Skeletal muscle tissue (tissue), 3 donors: ENCODE measurements at regions not wholly inside any gene's neighbourhood (a gene's known extent, or its start where the extent isn't known, plus 50 kb on each side); places are given as distances from the start of the nearest gene placed in this dataset.
A peak's percentile ranks its signal among the peaks of the same experiment; 100 is the strongest.

Experiments
- H3K27ac ChIP-seq: one replicate; pipeline ENCODE4 v1.7.0; 2013; ENCODE audit warnings: mild to moderate bottlenecking, low read depth, low read length, inconsistent platforms
- H3K27me3 ChIP-seq, 3 donors: one replicate each; pipeline ENCODE4 v1.7.0; 2013; ENCODE audit warnings: low read length in 3 of 3; ENCODE audit not compliant: control insufficient read depth in 3 of 3, insufficient read depth in 3 of 3
- H3K36me3 ChIP-seq, 3 donors: one replicate each; pipeline ENCODE4 v1.7.0; 2013; ENCODE audit warnings: low read length in 3 of 3; ENCODE audit not compliant: control insufficient read depth in 3 of 3, insufficient read depth in 3 of 3
- H3K4me1 ChIP-seq, 3 donors: one replicate each; pipeline ENCODE4 v1.7.0; 2013; ENCODE audit warnings: low read length in 3 of 3, mild to moderate bottlenecking in 3 of 3; ENCODE audit not compliant: control insufficient read depth in 3 of 3, insufficient read depth in 3 of 3
- H3K4me3 ChIP-seq, 3 donors: one replicate each; pipeline ENCODE4 v1.7.0; 2013; ENCODE audit warnings: low read length in 3 of 3
- H3K9ac ChIP-seq, 3 donors: one replicate each; pipeline ENCODE4 v1.7.0; 2013; ENCODE audit warnings: low read length in 3 of 3, mild to moderate bottlenecking in 3 of 3, moderate library complexity in 2 of 3, low read depth in 1 of 3
- H3K9me3 ChIP-seq, 3 donors: one replicate each; pipeline ENCODE4 v1.7.0; 2013; ENCODE audit warnings: low read length in 3 of 3; ENCODE audit not compliant: control insufficient read depth in 3 of 3
- donor health status: Osteomylitis.

DNA sequence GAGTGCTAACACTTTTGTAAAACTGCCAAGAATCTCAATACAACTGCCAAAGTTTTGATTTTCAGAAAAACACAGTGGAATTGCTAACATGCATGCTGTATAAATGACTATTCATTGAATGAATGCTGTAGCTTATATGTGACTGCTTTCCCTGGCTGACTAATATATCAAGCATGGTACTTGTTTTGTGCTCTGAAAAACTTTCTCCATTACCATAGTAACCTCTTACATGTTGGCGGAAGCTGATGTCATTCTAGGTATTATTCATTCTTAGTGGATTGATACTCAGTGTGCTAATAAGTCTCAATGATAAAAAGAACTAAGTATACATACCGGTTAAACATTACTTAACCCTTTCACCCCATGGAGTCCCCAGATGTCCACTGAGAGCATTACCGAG lies 166.1 kb upstream of the MYO16 start:
- Histone ChIP-seq H3K36me3 (no peaks in the 10 kb centered on the region), H3K4me1 (no peaks in the 10 kb centered on the region), H3K27me3 (no peaks in the 10 kb centered on the region), H3K27ac (no peak overlapping the region), H3K4me3 (no peak overlapping the region), H3K9ac (no peak overlapping the region), H3K9me3 (no peaks in the 10 kb centered on the region)

GRCh38 chr13:108470921-108471320 lies 158.5 kb upstream of the MYO16 start:
- H3K36me3 ChIP-seq, result no peaks in the 10 kb centered on the region
- H3K9me3 ChIP-seq, result no peaks in the 10 kb centered on the region
- no peak overlapping the region for H3K4me3 ChIP-seq
- H3K27me3 ChIP-seq, result no peaks in the 10 kb centered on the region
- H3K27ac ChIP-seq, result no peak overlapping the region
- H3K9ac ChIP-seq, result no peak overlapping the region
- no peaks in the 10 kb centered on the region for H3K4me1 ChIP-seq

DNA sequence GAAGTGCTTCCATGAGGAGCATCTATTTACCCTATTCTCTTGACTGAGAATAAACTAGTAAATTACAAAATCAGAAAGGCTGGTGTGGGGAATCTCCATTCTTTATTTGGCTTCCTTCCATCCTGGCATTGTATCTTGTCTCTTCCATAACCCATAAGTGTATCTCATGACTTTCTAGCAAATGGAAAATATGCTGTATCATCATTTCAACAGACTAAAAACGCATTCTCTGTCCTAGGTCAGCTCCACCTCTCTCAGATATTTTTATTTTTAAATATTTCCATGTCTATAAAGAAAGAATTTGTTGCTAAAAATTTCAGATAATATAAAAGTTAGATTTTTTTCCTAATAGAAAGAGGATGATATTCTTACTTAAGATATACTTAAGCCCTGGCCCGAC lies 154.2 kb upstream of the MYO16 start:
- H3K36me3 ChIP-seq, result no peaks in the 10 kb centered on the region
- no peak overlapping the region for H3K27ac ChIP-seq
- no peaks in the 10 kb centered on the region for H3K9me3 ChIP-seq
- H3K4me3 ChIP-seq, result no peak overlapping the region
- no peaks in the 10 kb centered on the region for H3K4me1 ChIP-seq
- no peaks in the 10 kb centered on the region for H3K27me3 ChIP-seq
- no peak overlapping the region for H3K9ac ChIP-seq

DNA sequence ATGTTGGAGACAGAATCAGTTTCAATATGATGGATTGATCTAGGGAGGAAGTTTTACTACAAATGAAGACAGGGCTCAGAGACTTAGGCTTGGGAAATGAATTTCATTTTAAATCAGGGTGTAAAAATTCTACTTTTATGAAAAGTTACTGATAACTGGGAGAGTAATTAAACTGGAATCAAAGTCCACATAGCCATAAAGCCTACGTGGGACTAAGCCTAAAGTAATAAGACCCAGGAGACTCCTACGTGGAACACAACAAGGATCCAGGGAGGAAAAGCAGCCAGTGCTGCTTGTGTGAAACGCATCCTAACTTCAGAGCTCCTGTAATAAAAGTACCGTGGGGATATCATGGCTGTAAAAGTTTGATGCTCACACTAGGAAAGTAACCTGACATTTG lies 152.0 kb upstream of the MYO16 start:
- Histone ChIP-seq H3K9ac (no peak overlapping the region), H3K9me3 (no peaks in the 10 kb centered on the region), H3K4me1 (no peaks in the 10 kb centered on the region), H3K27ac (no peak overlapping the region), H3K36me3 (no peaks in the 10 kb centered on the region), H3K4me3 (no peak overlapping the region), H3K27me3 (no peaks in the 10 kb centered on the region)

DNA sequence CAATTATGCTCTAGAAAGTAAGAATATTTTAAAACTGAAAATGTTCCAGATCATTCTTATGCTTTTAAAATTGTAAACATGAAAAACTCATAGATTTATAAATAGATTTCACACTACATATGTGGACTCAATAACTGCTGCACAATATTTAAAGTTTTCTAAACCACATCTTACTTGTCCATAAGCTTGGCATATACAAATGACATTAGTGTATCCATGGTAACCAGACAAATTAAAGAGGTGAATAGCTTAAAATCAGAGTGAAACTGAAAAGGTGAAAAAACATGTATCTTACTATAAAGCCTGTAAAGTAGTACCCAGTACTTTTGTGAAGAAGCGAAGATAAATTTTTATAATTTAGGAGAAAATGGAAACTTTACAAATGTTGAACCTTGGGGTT lies 151.2 kb upstream of the MYO16 start:
- Histone ChIP-seq H3K36me3 (no peaks in the 10 kb centered on the region), H3K27me3 (no peaks in the 10 kb centered on the region), H3K9me3 (no peaks in the 10 kb centered on the region), H3K4me3 (no peak overlapping the region), H3K9ac (no peak overlapping the region), H3K4me1 (no peaks in the 10 kb centered on the region), H3K27ac (no peak overlapping the region)

DNA sequence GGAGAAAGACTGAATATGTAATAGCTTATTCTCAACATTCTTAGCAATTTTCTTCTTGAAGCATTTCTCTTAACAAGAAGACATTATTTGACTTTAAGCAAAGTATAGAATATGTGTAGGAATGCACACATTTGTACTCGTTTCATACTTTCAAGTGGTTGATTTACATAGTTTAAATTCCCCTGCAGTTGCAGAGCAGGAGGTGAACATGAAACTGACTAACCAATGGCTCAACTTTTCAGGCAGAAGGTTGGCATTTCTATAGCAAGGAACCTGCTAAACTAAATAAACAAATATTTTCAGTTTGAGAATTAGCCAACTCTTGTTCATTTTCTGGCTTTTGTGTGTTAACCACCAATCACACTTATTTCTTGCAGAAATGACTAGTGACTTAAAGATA lies 145.4 kb upstream of the MYO16 start:
- no peak overlapping the region for H3K27ac ChIP-seq
- peaks cover 0 to 5% (median 2%) of the 10 kb centered on the region in 3 donors for H3K27me3 ChIP-seq
- H3K4me1 ChIP-seq, result no peaks in the 10 kb centered on the region
- H3K36me3 ChIP-seq, result no peaks in the 10 kb centered on the region
- H3K4me3 ChIP-seq, result no peak overlapping the region
- no peak overlapping the region for H3K9ac ChIP-seq
- H3K9me3 ChIP-seq, result peaks cover 0 to 2% (median 0%) of the 10 kb centered on the region in 3 donors

GRCh38 chr13:108486096-108486495 lies 143.3 kb upstream of the MYO16 start:
- Histone ChIP-seq H3K9me3 (peaks cover 0 to 2% (median 0%) of the 10 kb centered on the region in 3 donors), H3K9ac (no peak overlapping the region), H3K36me3 (no peaks in the 10 kb centered on the region), H3K4me1 (no peaks in the 10 kb centered on the region), H3K27ac (no peak overlapping the region), H3K4me3 (no peak overlapping the region), H3K27me3 (peaks cover 0 to 5% (median 2%) of the 10 kb centered on the region in 3 donors)

- H3K27me3 ChIP-seq, result peaks cover 18 to 25% (median 23%) of the 10 kb centered on the region in 3 donors
- no peak overlapping the region for H3K9ac ChIP-seq
- H3K9me3 ChIP-seq, result no peaks in the 10 kb centered on the region
- no peaks in the 10 kb centered on the region for H3K36me3 ChIP-seq
- no peak overlapping the region for H3K4me3 ChIP-seq
- H3K27ac ChIP-seq, result no peak overlapping the region
- H3K4me1 ChIP-seq, result peaks cover 0 to 9% (median 4%) of the 10 kb centered on the region in 3 donors
These were observed 134.3 kb upstream of the MYO16 start for GRCh38 chr13:108494991-108495645.

DNA sequence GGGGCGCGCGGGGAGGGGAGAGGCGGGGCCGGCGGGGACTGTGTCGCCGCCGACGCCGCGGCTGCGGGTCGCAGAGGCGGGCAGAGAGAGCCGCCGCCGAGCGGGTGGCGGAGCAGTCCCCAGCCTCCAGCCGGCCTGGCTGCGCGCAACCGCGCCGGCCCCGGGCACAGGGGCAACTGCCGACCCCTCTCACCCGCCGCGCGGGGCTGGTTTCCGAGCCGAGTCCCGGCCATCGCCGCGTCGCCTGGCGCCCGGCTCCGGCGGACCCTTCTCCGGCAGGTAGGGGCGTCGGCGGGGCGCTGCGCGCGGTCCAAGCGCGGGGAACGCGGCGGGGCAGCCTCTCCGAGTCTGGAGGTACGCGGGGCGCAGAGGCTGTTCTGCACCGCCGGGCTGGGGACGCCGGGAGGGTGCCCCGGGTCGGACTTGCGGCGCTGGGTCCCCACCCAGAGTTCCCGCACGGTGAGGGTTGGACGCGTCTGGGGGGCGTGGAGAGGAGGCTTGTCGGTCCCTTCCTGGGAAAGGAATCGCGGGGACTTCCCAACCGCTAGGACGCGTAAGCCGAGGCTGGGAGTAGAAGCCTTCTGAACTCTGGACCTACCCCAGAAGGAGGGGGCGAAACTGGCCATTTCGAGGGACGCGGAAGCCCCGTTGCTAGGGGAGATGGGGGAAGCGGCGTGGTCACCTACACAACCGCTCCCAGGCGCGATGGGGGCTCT lies 133.6 kb upstream of the MYO16 start:
- Histone ChIP-seq H3K9me3 (no peaks in the 10 kb centered on the region), H3K27ac (no peak overlapping the region), H3K36me3 (no peaks in the 10 kb centered on the region), H3K4me3 (peak overlapping the region in 2 of 3 donors; percentile 36 to 48), H3K9ac (no peak overlapping the region), H3K4me1 (peaks cover 0 to 9% (median 4%) of the 10 kb centered on the region in 3 donors), H3K27me3 (peaks cover 18 to 25% (median 23%) of the 10 kb centered on the region in 3 donors)

DNA sequence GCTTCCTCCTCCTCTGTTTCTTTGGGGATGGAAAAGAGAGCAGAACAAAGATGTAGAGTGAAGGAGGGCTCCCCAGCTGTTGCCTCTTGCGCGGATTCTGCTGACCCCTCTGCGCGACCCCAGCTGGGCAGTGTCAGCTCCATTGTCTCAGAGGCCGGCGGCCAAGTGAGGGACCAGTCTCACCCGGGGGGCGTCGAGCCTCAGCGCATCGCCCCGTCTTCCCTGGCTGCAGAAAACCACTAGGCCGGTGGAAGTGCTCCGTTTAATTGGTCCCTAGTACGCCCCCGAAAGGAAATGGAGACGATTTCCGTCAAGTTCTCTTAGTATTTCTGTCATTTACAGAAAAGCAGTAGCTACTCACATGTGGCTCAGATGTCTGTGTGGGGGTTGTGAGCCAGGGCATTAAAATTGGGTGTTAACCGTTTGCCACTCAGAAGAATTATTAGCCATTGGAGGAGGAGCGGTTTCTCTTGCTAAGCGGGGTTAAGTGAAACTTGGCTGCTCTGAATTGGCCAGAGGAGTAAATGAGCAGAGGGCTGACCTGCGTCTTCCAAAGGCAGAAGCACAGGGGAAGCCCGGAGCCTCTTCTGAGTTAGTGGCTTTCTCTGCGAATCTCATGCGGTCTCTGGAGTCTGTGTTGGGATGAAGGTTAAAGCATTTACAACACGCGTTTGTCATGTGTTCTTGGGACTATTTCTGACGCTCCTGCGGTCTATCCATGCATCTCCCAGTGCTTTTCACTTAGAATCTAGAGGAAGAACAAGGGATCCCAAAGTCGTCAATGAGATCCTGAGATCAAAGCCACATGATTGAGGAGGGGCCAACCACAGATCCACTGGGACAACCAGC lies 132.8 kb upstream of the MYO16 start:
- Histone ChIP-seq H3K27ac (no peak overlapping the region), H3K9ac (no peak overlapping the region), H3K27me3 (peaks cover 18 to 25% (median 23%) of the 10 kb centered on the region in 3 donors), H3K4me1 (peaks cover 0 to 9% (median 4%) of the 10 kb centered on the region in 3 donors), H3K36me3 (no peaks in the 10 kb centered on the region), H3K9me3 (no peaks in the 10 kb centered on the region), H3K4me3 (peak overlapping the region in 2 of 3 donors; percentile 36 to 48)
